T-cell (primary cell): ENCODE measurements at regions not wholly inside any gene's neighbourhood (a gene's known extent, or its start where the extent isn't known, plus 50 kb on each side); places are given as distances from the start of the nearest gene placed in this dataset.

ENCODE experiments used
- ATAC-seq, 4 experiments: fragments of 200-7000 bp in 3 of 4; fragments of 150-1000 bp in 1 of 4; cut with Tn5 transposase; replicated peaks in 1 of 4; 1 replicate in 3 of 4; 2 replicates in 1 of 4; pipeline ENCODE4 v1.10.0; 2021; ENCODE audit warnings: moderate library complexity in 3 of 4, mild to moderate bottlenecking in 2 of 4, moderate number of reproducible peaks in 1 of 4
- CTCF ChIA-PET, 2 donors: fragments of 300-600 bp; sonication (Branson Sonifier 250); formaldehyde crosslinking; loops; one replicate each; lab custom pipeline; 2022; ENCODE audit warnings: antibody characterized with exemption in 2 of 2; lab: Charles Lee
- POLR2A ChIA-PET, 2 donors: fragments of 300-600 bp; sonication (Branson Sonifier 250); formaldehyde crosslinking; loops; one replicate each; lab custom pipeline; 2022; ENCODE audit warnings: antibody characterized with exemption in 2 of 2; lab: Charles Lee
- DNase-seq, 35 experiments: peaks; one replicate each; pipeline versions ENCODE4 v3.0.0 to v3.0.0-alpha.2; 2013 to 2023
- H3K27ac ChIP-seq: one replicate; pipeline ENCODE4 v1.5.1; 2013; ENCODE audit warnings: low read length
- H3K27me3 ChIP-seq, 2 experiments: replicated peaks in 1 of 2; 1 replicate in 1 of 2; 2 replicates in 1 of 2; pipeline versions ENCODE4 v1.6.1 to v1.7.0; 2013; ENCODE audit warnings: low read length in 1 of 2, mixed read lengths in 1 of 2; ENCODE audit not compliant: control insufficient read depth in 2 of 2, insufficient read depth in 2 of 2; ENCODE audit errors: extremely low read depth in 1 of 2
- H3K36me3 ChIP-seq, 2 donors: 1 replicate in 1 of 2; 2 replicates in 1 of 2; pipeline versions ENCODE4 v1.6.1 to v1.7.0; 2013; ENCODE audit warnings: low read length in 1 of 2; ENCODE audit not compliant: control insufficient read depth in 2 of 2, insufficient read depth in 1 of 2; ENCODE audit errors: extremely low read depth in 1 of 2
- H3K4me1 ChIP-seq, 2 experiments: 1 replicate in 1 of 2; 2 replicates in 1 of 2; pipeline versions ENCODE4 v1.6.1 to v1.7.0; 2013; ENCODE audit warnings: low read length in 2 of 2, mixed read lengths in 1 of 2; ENCODE audit not compliant: insufficient read depth in 2 of 2, control insufficient read depth in 1 of 2; ENCODE audit errors: extremely low read depth in 1 of 2
- H3K4me3 ChIP-seq, 2 donors: 1 replicate in 1 of 2; 2 replicates in 1 of 2; pipeline versions ENCODE4 v1.5.1 to v1.7.0; 2013; ENCODE audit warnings: mild to moderate bottlenecking in 2 of 2, low read length in 1 of 2, moderate library complexity in 1 of 2; ENCODE audit not compliant: control insufficient read depth in 1 of 2; ENCODE audit errors: extremely low read depth in 1 of 2
- H3K9me3 ChIP-seq: 2 replicates; pipeline ENCODE4 v1.7.0; 2013
- H3K27ac Mint-ChIP-seq, 2 donors: one replicate each; pipeline ENCODE4 v1.8.0; 2020 to 2021; ENCODE audit warnings: mild to moderate bottlenecking in 2 of 2, mixed read lengths in 2 of 2
- H3K27me3 Mint-ChIP-seq, 2 donors: one replicate each; pipeline ENCODE4 v1.8.0; 2021 to 2022; ENCODE audit warnings: mixed read lengths in 2 of 2
- H3K36me3 Mint-ChIP-seq: one replicate; pipeline ENCODE4 v1.8.0; 2021; ENCODE audit warnings: mixed read lengths
- H3K4me1 Mint-ChIP-seq, 3 donors: one replicate each; pipeline ENCODE4 v1.8.0; 2020 to 2022; ENCODE audit warnings: mixed read lengths in 3 of 3, mild to moderate bottlenecking in 1 of 3
- H3K4me3 Mint-ChIP-seq, 3 donors: one replicate each; pipeline ENCODE4 v1.8.0; 2020 to 2022; ENCODE audit warnings: mild to moderate bottlenecking in 3 of 3, mixed read lengths in 3 of 3, moderate library complexity in 3 of 3
- H3K9me3 Mint-ChIP-seq, 3 donors: one replicate each; pipeline ENCODE4 v1.8.0; 2020 to 2022; ENCODE audit warnings: mixed read lengths in 3 of 3
- WGBS: methylation state at CpG from one replicate; pipeline ENCODE4 v1.1.5; 2013; ENCODE audit warnings: missing lambda C conversion rate; ENCODE audit not compliant: insufficient coverage; 5-methylcytosine and 5-hydroxymethylcytosine counted together

GRCh38 chr1:234839663-234840062 lies 229.7 kb upstream of the IRF2BP2 start:
- ATAC-seq: no peak
- no peak for DNase-seq
- Histone ChIP-seq H3K36me3 (no peaks in the 10 kb centered on the region), H3K27me3 (no peaks in the 10 kb centered on the region), H3K9me3 (no peaks in the 10 kb centered on the region), H3K4me1 (peaks cover 27 to 30% of the 10 kb centered on the region in 2 experiments), H3K27ac (no peak overlapping the region), H3K4me3 (no peak overlapping the region)
- no peaks in the 10 kb centered on the region for H3K36me3 Mint-ChIP-seq
- no peak overlapping the region for H3K4me3 Mint-ChIP-seq
- H3K27ac Mint-ChIP-seq: no peak overlapping the region
- no peaks in the 10 kb centered on the region for H3K9me3 Mint-ChIP-seq
- H3K27me3 Mint-ChIP-seq: no peaks in the 10 kb centered on the region
- ChIA-PET POLR2A (interaction anchor here in 1 of 2 donors (0.6 kb wide), 1 partner anchor 228 kb away, joined by 3 read pairs; no protein-coding TSS in a partner anchor), CTCF (no interaction called here)
- H3K4me1 Mint-ChIP-seq: peaks cover 44 to 51% (median 49%) of the 10 kb centered on the region in 3 donors
- 100% methylated on average over 2 of the region's 2 CpGs for WGBS

- Mint-ChIP-seq H3K4me3 (no peak overlapping the region), H3K27ac (peak overlapping the region in 1 of 2 donors; percentile 13), H3K36me3 (no peaks in the 10 kb centered on the region), H3K27me3 (no peaks in the 10 kb centered on the region), H3K9me3 (peaks cover 0 to under 1% (median 0%) of the 10 kb centered on the region in 3 donors), H3K4me1 (peaks cover 35 to 42% (median 41%) of the 10 kb centered on the region in 3 donors)
- H3K9me3 ChIP-seq: no peaks in the 10 kb centered on the region
- no CpG with 5 or more reads among the region's 1 CpG for WGBS
- POLR2A ChIA-PET: interaction anchor here (0.6 to 1.2 kb wide), 3 partner anchors 115 to 227 kb away, joined by 3 read pairs; no protein-coding TSS in a partner anchor
- no peak overlapping the region for H3K27ac ChIP-seq
- peaks cover 19 to 26% of the 10 kb centered on the region in 2 experiments for H3K4me1 ChIP-seq
- no peak overlapping the region for H3K4me3 ChIP-seq
- DNase-seq (no peak), ATAC-seq (no peak)
- CTCF ChIA-PET: interaction anchor here in 1 of 2 donors (1.0 kb wide), 1 partner anchor 115 kb away, joined by 4 read pairs; no protein-coding TSS in a partner anchor
- H3K36me3 ChIP-seq: no peaks in the 10 kb centered on the region
- no peaks in the 10 kb centered on the region for H3K27me3 ChIP-seq
Observed at GRCh38 chr1:234838820-234839219, 228.8 kb upstream of the IRF2BP2 start.

GRCh38 chr1:234838182-234838581 lies 228.2 kb upstream of the IRF2BP2 start:
- no peaks in the 10 kb centered on the region for H3K27me3 Mint-ChIP-seq
- H3K4me3 Mint-ChIP-seq: no peak overlapping the region
- H3K27ac Mint-ChIP-seq: peak overlapping the region in 1 of 2 donors; percentile 13
- Histone ChIP-seq H3K27me3 (no peaks in the 10 kb centered on the region), H3K27ac (no peak overlapping the region), H3K4me1 (peaks cover 15 to 20% of the 10 kb centered on the region in 2 experiments), H3K9me3 (no peaks in the 10 kb centered on the region), H3K36me3 (no peaks in the 10 kb centered on the region), H3K4me3 (no peak overlapping the region)
- peaks cover 30 to 37% (median 34%) of the 10 kb centered on the region in 3 donors for H3K4me1 Mint-ChIP-seq
- POLR2A ChIA-PET: interaction anchor here (0.6 to 1.2 kb wide), 2 partner anchors 114 to 227 kb away, joined by 3 read pairs; no protein-coding TSS in a partner anchor
- ATAC-seq (no peak), DNase-seq (no peak)
- CTCF ChIA-PET: interaction anchor here in 1 of 2 donors (1.0 kb wide), 1 partner anchor 114 kb away, joined by 4 read pairs; no protein-coding TSS in a partner anchor
- peaks cover 0 to 3% (median 0%) of the 10 kb centered on the region in 3 donors for H3K9me3 Mint-ChIP-seq
- no peaks in the 10 kb centered on the region for H3K36me3 Mint-ChIP-seq
- WGBS: no CpG with 5 or more reads among the region's 1 CpG

- Mint-ChIP-seq H3K4me1 (peaks cover 26 to 32% (median 29%) of the 10 kb centered on the region in 3 donors), H3K36me3 (no peaks in the 10 kb centered on the region), H3K27me3 (no peaks in the 10 kb centered on the region), H3K27ac (no peak overlapping the region), H3K9me3 (peaks cover 0 to 3% (median 0%) of the 10 kb centered on the region in 3 donors), H3K4me3 (no peak overlapping the region)
- Histone ChIP-seq H3K27ac (no peak overlapping the region), H3K4me3 (no peak overlapping the region), H3K4me1 (peaks cover 13 to 15% of the 10 kb centered on the region in 2 experiments), H3K27me3 (no peaks in the 10 kb centered on the region), H3K9me3 (no peaks in the 10 kb centered on the region), H3K36me3 (no peaks in the 10 kb centered on the region)
- ChIA-PET POLR2A (interaction anchor here in 1 of 2 donors (0.6 to 1.2 kb wide), 2 partner anchors 226 to 244 kb away, joined by 3 to 4 read pairs; no protein-coding TSS in a partner anchor), CTCF (interaction anchor here in 1 of 2 donors (1.0 kb wide), 1 partner anchor 114 kb away, joined by 4 read pairs; no protein-coding TSS in a partner anchor)
- DNase-seq (no peak), ATAC-seq (no peak)
Observed at GRCh38 chr1:234837713-234838112, 227.7 kb upstream of the IRF2BP2 start.

GRCh38 chr1:234836776-234837357 lies 226.9 kb upstream of the IRF2BP2 start:
- ChIA-PET CTCF (no interaction called here), POLR2A (no interaction called here)
- DNase-seq: no peak
- no peak overlapping the region for H3K4me3 ChIP-seq
- WGBS: 100% methylated on average over 2 of the region's 8 CpGs
- H3K27ac Mint-ChIP-seq: no peak overlapping the region
- no peaks in the 10 kb centered on the region for H3K36me3 ChIP-seq
- no peaks in the 10 kb centered on the region for H3K9me3 ChIP-seq
- H3K4me3 Mint-ChIP-seq: no peak overlapping the region
- peaks cover 8% of the 10 kb centered on the region in 2 experiments for H3K4me1 ChIP-seq
- H3K36me3 Mint-ChIP-seq: no peaks in the 10 kb centered on the region
- H3K27me3 Mint-ChIP-seq: no peaks in the 10 kb centered on the region
- peaks cover 0 to 3% (median 0%) of the 10 kb centered on the region in 3 donors for H3K9me3 Mint-ChIP-seq
- H3K4me1 Mint-ChIP-seq: peaks cover 18 to 24% (median 22%) of the 10 kb centered on the region in 3 donors
- H3K27me3 ChIP-seq: no peaks in the 10 kb centered on the region
- no peak for ATAC-seq
- H3K27ac ChIP-seq: no peak overlapping the region

GRCh38 chr1:234836045-234836681 lies 226.2 kb upstream of the IRF2BP2 start:
- no peaks in the 10 kb centered on the region for H3K27me3 Mint-ChIP-seq
- Histone ChIP-seq H3K36me3 (no peaks in the 10 kb centered on the region), H3K27ac (no peak overlapping the region), H3K27me3 (no peaks in the 10 kb centered on the region), H3K4me1 (peaks cover 4 to 8% of the 10 kb centered on the region in 2 experiments), H3K9me3 (no peaks in the 10 kb centered on the region), H3K4me3 (no peak overlapping the region)
- H3K4me3 Mint-ChIP-seq: no peak overlapping the region
- H3K4me1 Mint-ChIP-seq: peaks cover 11 to 17% (median 15%) of the 10 kb centered on the region in 3 donors
- POLR2A ChIA-PET: no interaction called here
- WGBS: 93% methylated on average over 3 of the region's 7 CpGs
- H3K36me3 Mint-ChIP-seq: no peaks in the 10 kb centered on the region
- peaks cover 0 to 3% (median 0%) of the 10 kb centered on the region in 3 donors for H3K9me3 Mint-ChIP-seq
- CTCF ChIA-PET: no interaction called here
- no peak overlapping the region for H3K27ac Mint-ChIP-seq
- DNase-seq: peak in 1 of 35 experiments; percentile 8
- ATAC-seq: no peak
